A549 (cell line): ENCODE measurements at regions not wholly inside any gene's neighbourhood (a gene's known extent, or its start where the extent isn't known, plus 50 kb on each side); places are given as distances from the start of the nearest gene placed in this dataset.
"Not testable (repeated sequence)": the region's sequence is repeated elsewhere in the genome, so short reads cannot be mapped to it uniquely, and the experiment has no call there.

Experiments used
- ATAC-seq, 2 experiments: fragments of 200-7000 bp in 1 of 2; fragments of >200 bp in 1 of 2; cut with Nextera tagmentation in 1 of 2; cut with Tn5 transposase in 1 of 2; 3 replicates each; pipeline versions ENCODE4 v1.8.0 to v1.9.1; 2018 to 2020; ENCODE audit warnings: mild to moderate bottlenecking in 1 of 2, moderate library complexity in 1 of 2
- CTCF ChIA-PET: fragments of 300-600 bp; sonication (Branson Sonifier 250); formaldehyde crosslinking; extraction: SDS; loops from one replicate; lab custom pipeline; 2021; ENCODE audit warnings: antibody characterized with exemption, inconsistent platforms; lab: Yijun Ruan, JAX
- POLR2A ChIA-PET: fragments of 350-600 bp; formaldehyde crosslinking; extraction: SDS; loops from one replicate; lab custom pipeline; 2021; ENCODE audit warnings: antibody characterized with exemption, inconsistent platforms; lab: Yijun Ruan, JAX
- DNase-seq, 2 experiments: peaks; one replicate each; pipeline versions ENCODE4 v3.0.0 to v3.0.0-alpha.2; 2011 to 2016; ENCODE audit warnings: low read depth in 1 of 2, low spot score in 1 of 2
- FAIRE-seq: peaks from 2 replicates; lab custom pipeline; 2011; peaks lifted over from hg19 to GRCh38; lab: Jason Lieb, UNC
- H3K27ac ChIP-seq, 2 experiments: fragments of >200 bp; sonication (Bioruptor Twin); formaldehyde crosslinking; 3 replicates each; pipeline ENCODE4 v1.5.1; 2016 to 2017
- H3K4me1 ChIP-seq: fragments of >200 bp; sonication (Bioruptor Twin); formaldehyde crosslinking; 3 replicates; pipeline ENCODE4 v1.6.1; 2016
- H3K4me2 ChIP-seq: fragments of >200 bp; sonication (Bioruptor Twin); formaldehyde crosslinking; 3 replicates; pipeline ENCODE4 v1.6.1; 2016
- H3K4me3 ChIP-seq: fragments of >200 bp; sonication (Bioruptor Twin); formaldehyde crosslinking; 3 replicates; pipeline ENCODE4 v1.5.1; 2016
- H3K9me3 ChIP-seq: fragments of >200 bp; sonication (Bioruptor Twin); formaldehyde crosslinking; 3 replicates; pipeline ENCODE4 v1.6.1; 2016
- CHD4 ChIP-seq: fragments of 200-600 bp; sonication (generic); IDR thresholded peaks from 2 replicates; pipeline ENCODE4 v1.6.1; 2016; ENCODE audit warnings: antibody characterized with exemption, mild to moderate bottlenecking, borderline replicate concordance
- E2F6 ChIP-seq: IDR thresholded peaks from 2 replicates; pipeline ENCODE4 v1.6.1; 2012; ENCODE audit warnings: low read depth, borderline replicate concordance
- EHMT2 ChIP-seq: fragments of 200-600 bp; sonication (generic); IDR thresholded peaks from 2 replicates; pipeline ENCODE4 v1.6.1; 2016; ENCODE audit warnings: antibody characterized with exemption, low read depth, mild to moderate bottlenecking, moderate library complexity
- FOSB ChIP-seq: fragments of 250-450 bp; sonication (Bioruptor Pico); IDR thresholded peaks from 2 replicates; pipeline ENCODE4 v1.5.0; 2020; ENCODE audit warnings: mild to moderate bottlenecking, moderate library complexity
- KDM1A ChIP-seq: fragments of 200-600 bp; sonication (generic); IDR thresholded peaks from 2 replicates; pipeline ENCODE4 v1.6.1; 2016; ENCODE audit warnings: low read depth, mild to moderate bottlenecking
- MAZ ChIP-seq: fragments of 150-350 bp; IDR thresholded peaks from 2 replicates; pipeline ENCODE4 v1.6.1; 2014; ENCODE audit warnings: antibody characterized with exemption, low read depth, low read length, borderline replicate concordance
- NR3C1 ChIP-seq: fragments of >200 bp; sonication (Bioruptor Twin); formaldehyde crosslinking; IDR thresholded peaks from 3 replicates; pipeline ENCODE4 v1.6.1; 2017
- SMC3 ChIP-seq: fragments of >200 bp; sonication (Bioruptor Twin); formaldehyde crosslinking; IDR thresholded peaks from 3 replicates; pipeline ENCODE4 v1.6.1; 2018; ENCODE audit warnings: inconsistent platforms
- USF2 ChIP-seq: fragments of 450-650 bp; IDR thresholded peaks from 2 replicates; pipeline ENCODE4 v1.6.1; 2014; ENCODE audit warnings: antibody characterized with exemption
- ZSCAN20 ChIP-seq: fragments of 250-450 bp; sonication (Bioruptor Pico); IDR thresholded peaks from 2 replicates; pipeline ENCODE4 v1.8.0; 2022; ENCODE audit warnings: mild to moderate bottlenecking, moderate library complexity
- WGBS: methylation state at CpG from one replicate; pipeline ENCODE4 v1.1.6; 2017; ENCODE audit errors: missing lambda C conversion rate; 5-methylcytosine and 5-hydroxymethylcytosine counted together
- TF ChIP-seq, protein P1 (sequence below): fragments of 250-450 bp; sonication (Bioruptor Pico); IDR thresholded peaks from 2 replicates; pipeline ENCODE4 v1.5.0; 2020; ENCODE audit warnings: low read depth, mild to moderate bottlenecking, moderate library complexity
- TF ChIP-seq, protein P2 (sequence below): fragments of >200 bp; sonication (Bioruptor Twin); formaldehyde crosslinking; IDR thresholded peaks from 3 replicates; pipeline ENCODE4 v1.5.1; 2016

- FAIRE-seq (no peak), ATAC-seq (no peak), DNase-seq (no peak)
- Histone ChIP-seq H3K4me3 (no peak overlapping the region), H3K4me1 (no peaks in the 10 kb centered on the region), H3K4me2 (no peak overlapping the region), H3K9me3 (no peaks in the 10 kb centered on the region), H3K27ac (no peak overlapping the region)
- TF ChIP-seq KDM1A (no peak), SMC3 (no peak)
- TF ChIP-seq, protein P1, sequence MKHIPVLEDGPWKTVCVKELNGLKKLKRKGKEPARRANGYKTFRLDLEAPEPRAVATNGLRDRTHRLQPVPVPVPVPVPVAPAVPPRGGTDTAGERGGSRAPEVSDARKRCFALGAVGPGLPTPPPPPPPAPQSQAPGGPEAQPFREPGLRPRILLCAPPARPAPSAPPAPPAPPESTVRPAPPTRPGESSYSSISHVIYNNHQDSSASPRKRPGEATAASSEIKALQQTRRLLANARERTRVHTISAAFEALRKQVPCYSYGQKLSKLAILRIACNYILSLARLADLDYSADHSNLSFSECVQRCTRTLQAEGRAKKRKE (CRISPR knock-in tag) = no peak
- ChIA-PET POLR2A (no interaction called here), CTCF (interaction anchor here (0.6 kb wide), 1 partner anchor 29 kb away, joined by 3 read pairs; no protein-coding TSS in a partner anchor)
Observed at GRCh38 chr3:99559196-99559595, 79.2 kb upstream of the COL8A1 start.

DNA sequence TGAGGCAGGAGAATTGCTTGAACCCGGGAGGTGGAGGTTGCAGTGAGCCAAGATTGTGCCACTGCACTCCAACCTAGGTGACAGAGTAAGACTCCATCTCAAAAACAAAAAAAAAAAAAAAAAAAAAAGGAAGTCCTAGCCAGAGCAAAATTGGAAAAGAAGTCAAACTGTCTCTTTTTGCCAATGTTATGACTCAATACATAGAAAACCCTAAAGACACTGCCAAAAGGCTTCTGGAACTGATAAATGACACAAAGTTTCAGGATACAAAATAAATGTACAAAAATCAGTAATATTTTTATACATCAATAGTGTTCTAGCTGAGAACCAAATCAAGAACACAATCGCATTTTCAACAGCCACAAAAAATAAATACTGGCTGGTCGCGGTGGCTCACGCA lies 82.5 kb upstream of the COL8A1 start:
- H3K4me3 ChIP-seq, H3K27ac ChIP-seq, FAIRE-seq, H3K4me2 ChIP-seq, POLR2A ChIA-PET, H3K4me1 ChIP-seq, H3K9me3 ChIP-seq, DNase-seq, ATAC-seq: not testable (repeated sequence)
- 73% methylated on average over 5 of the region's 5 CpGs for WGBS
- CTCF ChIA-PET = interaction anchor here (0.5 to 1.5 kb wide), 2 partner anchors 27 to 276 kb away, joined by 3 read pairs; no protein-coding TSS in a partner anchor

DNA sequence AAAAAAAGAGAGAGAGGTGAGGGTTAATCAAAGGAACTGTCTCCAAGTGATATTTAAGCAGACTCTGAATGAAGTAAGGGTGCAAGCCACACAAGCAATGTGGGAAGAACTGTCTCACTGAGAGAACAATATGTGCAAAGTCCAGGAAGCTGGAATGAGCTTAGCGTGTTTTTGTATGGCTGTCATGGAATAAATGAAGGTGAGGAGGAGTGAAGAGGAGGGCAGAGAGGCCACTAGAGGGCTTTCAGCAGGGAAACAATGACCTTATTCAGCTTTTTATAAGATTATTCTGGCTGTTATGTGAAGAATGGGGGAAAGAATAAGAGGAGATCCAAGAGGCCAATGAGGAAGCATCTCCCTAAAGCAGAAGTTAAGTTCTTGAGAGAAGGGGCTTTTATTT lies 86.9 kb upstream of the COL8A1 start:
- H3K4me2 ChIP-seq = no peak overlapping the region
- peak in 1 of 2 experiments; percentile 4 for DNase-seq
- POLR2A ChIA-PET = no interaction called here
- 14% methylated on average over 1 of the region's 1 CpG for WGBS
- ATAC-seq = 0 out of 6 replicates have a peak, but pooled peaks of 1 of the 2 experiments have one; percentile 43
- CTCF ChIA-PET = interaction anchor here (0.9 kb wide), 1 partner anchor 23 kb away, joined by 3 read pairs; no protein-coding TSS in a partner anchor
- H3K4me3 ChIP-seq = no peak overlapping the region
- H3K9me3 ChIP-seq = no peaks in the 10 kb centered on the region
- H3K27ac ChIP-seq = no peak overlapping the region
- TF ChIP-seq CHD4 = no peak
- TF ChIP-seq, protein P2, sequence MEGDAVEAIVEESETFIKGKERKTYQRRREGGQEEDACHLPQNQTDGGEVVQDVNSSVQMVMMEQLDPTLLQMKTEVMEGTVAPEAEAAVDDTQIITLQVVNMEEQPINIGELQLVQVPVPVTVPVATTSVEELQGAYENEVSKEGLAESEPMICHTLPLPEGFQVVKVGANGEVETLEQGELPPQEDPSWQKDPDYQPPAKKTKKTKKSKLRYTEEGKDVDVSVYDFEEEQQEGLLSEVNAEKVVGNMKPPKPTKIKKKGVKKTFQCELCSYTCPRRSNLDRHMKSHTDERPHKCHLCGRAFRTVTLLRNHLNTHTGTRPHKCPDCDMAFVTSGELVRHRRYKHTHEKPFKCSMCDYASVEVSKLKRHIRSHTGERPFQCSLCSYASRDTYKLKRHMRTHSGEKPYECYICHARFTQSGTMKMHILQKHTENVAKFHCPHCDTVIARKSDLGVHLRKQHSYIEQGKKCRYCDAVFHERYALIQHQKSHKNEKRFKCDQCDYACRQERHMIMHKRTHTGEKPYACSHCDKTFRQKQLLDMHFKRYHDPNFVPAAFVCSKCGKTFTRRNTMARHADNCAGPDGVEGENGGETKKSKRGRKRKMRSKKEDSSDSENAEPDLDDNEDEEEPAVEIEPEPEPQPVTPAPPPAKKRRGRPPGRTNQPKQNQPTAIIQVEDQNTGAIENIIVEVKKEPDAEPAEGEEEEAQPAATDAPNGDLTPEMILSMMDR = peak; percentile 16; the same call in 1 of the 3 replicates
- no peaks in the 10 kb centered on the region for H3K4me1 ChIP-seq
- no peak for FAIRE-seq

- POLR2A ChIA-PET = no interaction called here
- FAIRE-seq = no peak
Observed at GRCh38 chr3:99549957-99550603, 88.3 kb upstream of the COL8A1 start.

More at GRCh38 chr3:99549957-99550603, 88.3 kb upstream of the COL8A1 start:
- ATAC-seq = no peak
- no peak overlapping the region for H3K4me3 ChIP-seq
- H3K27ac ChIP-seq = no peak overlapping the region
- H3K4me1 ChIP-seq = no peaks in the 10 kb centered on the region
- 56% methylated on average over 2 of the region's 2 CpGs for WGBS
- DNase-seq = no peak
- TF ChIP-seq EHMT2 (no peak), FOSB (CRISPR knock-in tag) (no peak), ZSCAN20 (CRISPR knock-in tag) (no peak), SMC3 (no peak), NR3C1 (no peak), E2F6 (no peak), MAZ (no peak), USF2 (no peak)
- no peaks in the 10 kb centered on the region for H3K9me3 ChIP-seq
- CTCF ChIA-PET = no interaction called here
- H3K4me2 ChIP-seq = no peak overlapping the region
